NB4 (cell line): ENCODE measurements at regions not wholly inside any gene's neighbourhood (a gene's known extent, or its start where the extent isn't known, plus 50 kb on each side); places are given as distances from the start of the nearest gene placed in this dataset.

ENCODE experiments used
- MYC ChIP-seq: IDR thresholded peaks from 2 replicates; pipeline ENCODE4 v1.6.1; 2011; ENCODE audit warnings: low read depth, low read length
- POLR2A ChIP-seq: IDR thresholded peaks from 2 replicates; pipeline ENCODE4 v1.6.1; 2011; ENCODE audit warnings: mild to moderate bottlenecking; ENCODE audit not compliant: insufficient read length; ENCODE audit errors: extremely low read depth
- TF ChIP-seq, protein P1 (sequence below): IDR thresholded peaks from one replicate; pipeline ENCODE4 v1.5.1; 2012; ENCODE audit warnings: low read depth, low read length
- TF ChIP-seq, protein P2 (sequence below): IDR thresholded peaks from 2 replicates; pipeline ENCODE4 v1.6.1; 2011; ENCODE audit warnings: low read depth, low read length

DNA sequence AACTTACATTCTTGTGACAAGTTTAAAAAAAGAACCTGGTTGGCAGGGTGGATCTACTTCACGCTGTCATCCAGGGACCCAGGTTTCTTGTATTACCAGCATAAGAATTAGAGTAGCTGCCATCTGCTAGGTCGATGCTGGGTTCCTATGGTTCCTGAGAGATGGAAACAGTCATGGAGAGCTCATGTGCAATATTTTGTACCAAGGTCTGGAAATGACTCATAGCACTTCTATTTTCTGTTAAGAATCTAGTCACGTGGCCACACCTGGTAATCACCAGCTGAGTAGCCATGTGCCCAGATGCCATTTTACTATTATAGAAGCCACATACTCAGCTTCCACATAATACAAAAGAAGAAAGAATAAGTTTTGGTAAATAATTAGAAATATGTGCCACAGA, 171.3 kb downstream of the CD83 start:
- TF ChIP-seq POLR2A = no peak
- TF ChIP-seq, protein P1, sequence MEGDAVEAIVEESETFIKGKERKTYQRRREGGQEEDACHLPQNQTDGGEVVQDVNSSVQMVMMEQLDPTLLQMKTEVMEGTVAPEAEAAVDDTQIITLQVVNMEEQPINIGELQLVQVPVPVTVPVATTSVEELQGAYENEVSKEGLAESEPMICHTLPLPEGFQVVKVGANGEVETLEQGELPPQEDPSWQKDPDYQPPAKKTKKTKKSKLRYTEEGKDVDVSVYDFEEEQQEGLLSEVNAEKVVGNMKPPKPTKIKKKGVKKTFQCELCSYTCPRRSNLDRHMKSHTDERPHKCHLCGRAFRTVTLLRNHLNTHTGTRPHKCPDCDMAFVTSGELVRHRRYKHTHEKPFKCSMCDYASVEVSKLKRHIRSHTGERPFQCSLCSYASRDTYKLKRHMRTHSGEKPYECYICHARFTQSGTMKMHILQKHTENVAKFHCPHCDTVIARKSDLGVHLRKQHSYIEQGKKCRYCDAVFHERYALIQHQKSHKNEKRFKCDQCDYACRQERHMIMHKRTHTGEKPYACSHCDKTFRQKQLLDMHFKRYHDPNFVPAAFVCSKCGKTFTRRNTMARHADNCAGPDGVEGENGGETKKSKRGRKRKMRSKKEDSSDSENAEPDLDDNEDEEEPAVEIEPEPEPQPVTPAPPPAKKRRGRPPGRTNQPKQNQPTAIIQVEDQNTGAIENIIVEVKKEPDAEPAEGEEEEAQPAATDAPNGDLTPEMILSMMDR = no peak
- TF ChIP-seq MYC = no peak
- TF ChIP-seq, protein P2, sequence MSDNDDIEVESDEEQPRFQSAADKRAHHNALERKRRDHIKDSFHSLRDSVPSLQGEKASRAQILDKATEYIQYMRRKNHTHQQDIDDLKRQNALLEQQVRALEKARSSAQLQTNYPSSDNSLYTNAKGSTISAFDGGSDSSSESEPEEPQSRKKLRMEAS = no peak
